LNCaP clone FGC (cell line): ENCODE measurements at regions not wholly inside any gene's neighbourhood (a gene's known extent, or its start where the extent isn't known, plus 50 kb on each side); places are given as distances from the start of the nearest gene placed in this dataset.
"Not testable (repeated sequence)": the region's sequence is repeated elsewhere in the genome, so short reads cannot be mapped to it uniquely, and the experiment has no call there.

Experiments
- DNase-seq: peaks from one replicate; pipeline ENCODE4 v3.0.0-alpha.2; 2011; ENCODE audit warnings: low read depth
- H3K4me3 ChIP-seq: 2 replicates; pipeline ENCODE4 v1.5.1; 2011; ENCODE audit warnings: mild to moderate bottlenecking, low read depth, low read length, control low read depth
- CTCF ChIP-seq: IDR thresholded peaks from 2 replicates; pipeline ENCODE4 v1.5.1; 2012; ENCODE audit warnings: mild to moderate bottlenecking; ENCODE audit not compliant: control insufficient read depth, insufficient read depth; ENCODE audit errors: extremely low read depth

DNA sequence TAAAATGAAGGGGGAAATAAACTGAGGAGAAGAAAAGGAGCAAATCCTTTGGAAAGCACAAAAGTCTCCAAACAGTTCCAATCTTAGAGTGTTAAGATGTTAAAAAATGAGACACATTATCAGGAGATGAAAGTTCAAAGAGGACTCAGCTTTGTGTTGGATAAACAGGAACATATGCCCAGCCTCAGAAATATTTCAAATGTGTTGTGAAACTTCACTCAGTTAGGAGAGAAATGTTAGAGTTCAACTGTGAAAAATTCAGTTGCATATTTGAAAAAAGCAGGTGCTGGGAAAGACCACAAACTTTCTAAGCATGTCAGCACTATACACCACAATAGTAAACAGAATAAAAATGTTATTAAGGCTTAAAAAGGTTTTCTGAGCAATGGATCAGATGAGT lies 136.8 kb upstream of the PRKD1 start:
- H3K4me3 ChIP-seq = no peak overlapping the region
- no peak for TF ChIP-seq CTCF
- DNase-seq = no peak

GRCh38 chr14:30069536-30069935 lies 141.9 kb upstream of the PRKD1 start:
- no peak for TF ChIP-seq CTCF
- no peak for DNase-seq
- H3K4me3 ChIP-seq = no peak overlapping the region

- DNase-seq = not testable (repeated sequence)
These were observed 144.8 kb upstream of the PRKD1 start for GRCh38 chr14:30072454-30072853.

DNA sequence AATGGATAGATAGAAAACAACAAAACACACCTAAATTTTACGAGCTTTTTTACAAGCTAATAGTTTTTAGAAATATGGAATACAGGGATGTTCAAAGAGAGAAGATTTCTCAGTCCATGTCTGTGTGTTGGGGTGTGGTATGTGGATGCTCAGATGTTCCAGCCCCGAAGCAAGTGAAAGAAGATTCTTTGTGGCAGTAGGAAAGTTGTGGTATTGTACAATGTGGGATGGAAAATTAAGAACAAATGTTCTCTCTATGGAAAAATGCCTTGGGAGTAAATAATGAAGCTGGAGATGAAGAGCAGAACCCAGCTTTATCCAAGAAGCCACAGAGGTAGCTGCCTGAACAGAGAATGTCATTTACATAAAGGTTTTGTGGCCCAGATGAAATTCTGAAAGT lies 150.3 kb upstream of the PRKD1 start:
- no peak for DNase-seq
- TF ChIP-seq CTCF = no peak
- H3K4me3 ChIP-seq = no peak overlapping the region

More at GRCh38 chr14:30072454-30072853, 144.8 kb upstream of the PRKD1 start:
- not testable (repeated sequence) for H3K4me3 ChIP-seq

DNA sequence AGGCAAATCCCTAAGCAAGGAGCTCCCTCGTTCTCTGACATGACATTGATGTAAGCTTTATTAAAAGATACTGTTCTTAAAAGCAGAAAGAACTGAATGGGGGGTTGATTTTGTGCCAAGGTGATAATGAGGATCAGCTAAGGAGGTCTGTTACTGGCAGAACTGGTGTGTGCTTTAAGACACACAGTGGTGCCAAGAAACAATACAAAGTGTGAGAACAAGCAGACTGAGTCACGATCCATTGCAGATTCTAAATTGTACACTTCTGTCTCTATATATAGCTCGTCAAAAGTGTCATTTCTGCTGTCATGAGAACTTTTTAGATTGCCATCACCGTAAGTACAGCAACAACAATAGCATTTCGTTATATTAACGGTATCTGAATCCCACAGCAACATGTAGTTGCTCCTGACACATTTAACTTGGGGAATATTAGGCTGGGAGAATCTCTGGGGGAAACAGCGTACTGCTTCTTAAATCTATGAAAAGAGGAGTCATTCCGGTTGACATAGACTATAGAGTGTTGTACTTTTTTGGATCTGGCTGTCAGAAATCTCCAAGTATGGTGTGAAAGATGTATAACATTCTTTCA lies 151.3 kb upstream of the PRKD1 start:
- no peak overlapping the region for H3K4me3 ChIP-seq
- TF ChIP-seq CTCF = no peak
- DNase-seq = no peak

GRCh38 chr14:30082486-30082885 lies 154.8 kb upstream of the PRKD1 start:
- no peak overlapping the region for H3K4me3 ChIP-seq
- no peak for TF ChIP-seq CTCF
- no peak for DNase-seq

DNA sequence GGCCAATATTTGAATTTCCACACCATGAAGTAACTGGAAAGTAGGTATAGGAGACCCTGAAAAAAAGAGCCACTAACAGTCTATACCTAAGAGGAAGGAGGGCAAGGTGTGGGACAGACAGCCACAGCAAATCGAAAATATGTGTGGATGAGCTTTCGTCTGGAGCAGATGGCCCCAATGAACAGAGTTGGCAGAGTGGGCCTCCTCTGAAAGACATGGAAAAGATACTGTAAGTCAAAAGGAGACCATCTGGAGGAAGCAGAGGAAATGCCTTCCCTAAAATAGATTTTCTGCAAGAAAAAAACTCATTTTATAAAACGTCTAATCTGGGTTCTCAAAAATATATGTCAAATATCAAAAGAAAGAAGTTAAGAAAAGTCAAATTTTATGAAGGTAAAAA lies 157.2 kb upstream of the PRKD1 start:
- no peak for TF ChIP-seq CTCF
- DNase-seq = no peak
- no peak overlapping the region for H3K4me3 ChIP-seq
